ENCODE measurements at regions not wholly inside any gene's neighbourhood (a gene's known extent, or its start where the extent isn't known, plus 50 kb on each side); places are given as distances from the start of the nearest gene placed in this dataset.

DNA sequence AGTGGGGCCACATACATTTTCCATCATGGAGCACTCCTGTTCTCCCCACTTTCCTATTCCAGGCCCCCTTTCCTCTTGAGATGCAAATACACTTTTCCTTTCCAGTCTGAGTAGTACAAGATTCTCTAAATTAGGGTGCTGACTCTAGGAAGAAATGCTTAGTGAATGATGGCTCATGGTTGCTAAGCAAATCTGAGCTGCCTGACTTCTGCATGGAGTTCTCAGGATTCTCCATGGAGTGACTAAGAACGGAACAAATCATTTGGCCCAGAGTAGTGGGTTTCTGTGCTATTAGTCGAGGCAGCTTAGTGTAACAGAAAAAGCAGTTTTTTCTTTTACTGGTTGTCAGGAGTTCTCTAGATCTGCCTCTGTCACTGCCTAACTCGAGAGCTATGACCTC lies 65.4 kb upstream of the NTM start:
- Histone ChIP-seq H3K4me3 (no peak overlapping the region), H3K9me3 (no peaks in the 10 kb centered on the region), H3K36me3 (ENCODE audit: low read depth) (no peaks in the 10 kb centered on the region), H3K4me1 (ENCODE audit: low read depth) (no peaks in the 10 kb centered on the region)
- TF ChIP-seq, protein P1, sequence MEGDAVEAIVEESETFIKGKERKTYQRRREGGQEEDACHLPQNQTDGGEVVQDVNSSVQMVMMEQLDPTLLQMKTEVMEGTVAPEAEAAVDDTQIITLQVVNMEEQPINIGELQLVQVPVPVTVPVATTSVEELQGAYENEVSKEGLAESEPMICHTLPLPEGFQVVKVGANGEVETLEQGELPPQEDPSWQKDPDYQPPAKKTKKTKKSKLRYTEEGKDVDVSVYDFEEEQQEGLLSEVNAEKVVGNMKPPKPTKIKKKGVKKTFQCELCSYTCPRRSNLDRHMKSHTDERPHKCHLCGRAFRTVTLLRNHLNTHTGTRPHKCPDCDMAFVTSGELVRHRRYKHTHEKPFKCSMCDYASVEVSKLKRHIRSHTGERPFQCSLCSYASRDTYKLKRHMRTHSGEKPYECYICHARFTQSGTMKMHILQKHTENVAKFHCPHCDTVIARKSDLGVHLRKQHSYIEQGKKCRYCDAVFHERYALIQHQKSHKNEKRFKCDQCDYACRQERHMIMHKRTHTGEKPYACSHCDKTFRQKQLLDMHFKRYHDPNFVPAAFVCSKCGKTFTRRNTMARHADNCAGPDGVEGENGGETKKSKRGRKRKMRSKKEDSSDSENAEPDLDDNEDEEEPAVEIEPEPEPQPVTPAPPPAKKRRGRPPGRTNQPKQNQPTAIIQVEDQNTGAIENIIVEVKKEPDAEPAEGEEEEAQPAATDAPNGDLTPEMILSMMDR (IDR thresholded peaks at IDR 0.05): no peak
- ATAC-seq (no peak), DNase-seq (no peak)
- intact Hi-C loops (cut with DNase I, micrococcal nuclease): no loop called here

DNA sequence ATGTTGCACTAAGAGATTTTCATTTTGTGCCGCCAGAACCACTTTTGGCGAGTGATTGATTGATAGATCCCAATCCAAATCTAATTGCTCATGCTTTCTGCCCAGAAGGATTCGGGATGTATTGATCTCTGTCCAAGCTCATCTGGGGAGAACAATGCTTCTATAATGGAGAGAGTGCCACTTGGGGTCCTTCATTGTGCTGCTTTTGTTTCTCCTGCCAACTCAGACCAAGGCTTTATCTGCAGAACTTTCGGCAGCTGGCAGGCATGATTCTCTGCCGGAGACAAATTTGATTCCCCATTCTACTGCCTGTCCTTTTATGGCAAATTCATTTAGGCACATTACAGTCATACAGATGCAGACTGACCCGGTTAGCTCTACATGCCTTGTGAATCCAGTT lies 62.9 kb upstream of the NTM start:
- H3K4me3 ChIP-seq: no peak overlapping the region
- DNase-seq (no peak), ATAC-seq (no peak)
- intact Hi-C loops (cut with DNase I, micrococcal nuclease): no loop called here
- H3K9me3 ChIP-seq: no peaks in the 10 kb centered on the region
- H3K4me1 ChIP-seq (ENCODE audit: low read depth): no peaks in the 10 kb centered on the region
- no peaks in the 10 kb centered on the region for H3K36me3 ChIP-seq (ENCODE audit: low read depth)
- TF ChIP-seq, protein P1 (IDR thresholded peaks at IDR 0.05): no peak

DNA sequence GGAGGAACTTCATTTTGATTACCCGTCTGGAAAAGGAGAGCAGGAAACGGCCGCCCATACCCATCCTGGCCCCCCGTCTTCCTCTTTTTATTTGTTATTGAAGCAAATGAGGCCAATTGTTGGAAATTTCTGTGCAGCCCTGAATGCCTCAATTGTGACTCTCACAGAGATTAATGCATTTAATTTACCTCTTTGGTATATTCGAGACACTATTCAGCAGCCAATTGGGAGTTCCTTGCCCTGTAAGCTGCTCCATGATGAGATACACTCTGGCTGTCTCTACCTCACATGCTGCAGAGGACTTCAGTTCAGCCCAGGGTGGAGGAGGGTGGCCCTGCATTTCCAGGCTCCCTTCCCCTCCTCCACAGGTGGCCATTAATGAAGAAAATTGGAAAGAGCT lies 60.6 kb upstream of the NTM start:
- no peak for ATAC-seq
- H3K36me3 ChIP-seq (ENCODE audit: low read depth): no peaks in the 10 kb centered on the region
- H3K4me1 ChIP-seq (ENCODE audit: low read depth): no peaks in the 10 kb centered on the region
- H3K9me3 ChIP-seq: no peaks in the 10 kb centered on the region
- TF ChIP-seq, protein P1 (IDR thresholded peaks at IDR 0.05): no peak
- no peak for DNase-seq
- no peak overlapping the region for H3K4me3 ChIP-seq
- intact Hi-C loops (cut with DNase I, micrococcal nuclease): no loop called here

DNA sequence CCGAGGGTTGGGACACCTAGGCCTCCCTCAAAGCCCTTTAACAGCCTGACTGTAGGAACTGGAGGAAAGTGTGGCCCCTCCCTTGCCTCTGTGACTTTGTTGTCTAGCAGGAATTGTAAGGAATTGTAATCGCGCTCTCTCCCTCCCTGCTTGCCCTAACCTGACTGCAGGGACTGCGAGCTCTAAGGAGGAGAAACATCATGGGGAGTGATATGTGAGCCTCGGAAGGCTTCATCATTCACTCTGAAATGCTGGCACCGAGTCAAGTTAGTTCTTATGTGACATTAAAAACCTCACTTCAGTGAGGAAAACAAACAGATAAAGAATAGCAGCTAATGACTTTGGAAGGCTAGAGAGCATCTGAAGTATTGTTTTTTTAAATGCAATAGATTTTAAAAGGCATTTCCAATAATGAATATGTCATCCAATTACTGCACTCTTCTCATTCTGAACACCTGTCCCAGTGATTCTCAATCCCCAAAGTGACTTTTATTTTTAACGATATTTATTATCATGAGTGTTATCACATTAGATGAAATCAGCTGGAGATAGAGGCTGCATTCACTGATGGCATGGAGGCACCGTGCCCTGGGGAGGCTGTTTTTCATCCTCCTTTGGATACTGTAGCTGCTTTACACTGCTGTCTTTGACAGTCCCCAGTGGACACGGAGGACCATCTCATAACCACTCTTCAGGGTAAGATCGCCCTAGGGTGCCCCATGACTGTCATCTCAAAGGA lies 58.5 kb upstream of the NTM start:
- H3K36me3 ChIP-seq (ENCODE audit: low read depth): no peaks in the 10 kb centered on the region
- TF ChIP-seq, protein P1 (IDR thresholded peaks at IDR 0.05): no peak
- no peak for ATAC-seq
- no peaks in the 10 kb centered on the region for H3K4me1 ChIP-seq (ENCODE audit: low read depth)
- H3K4me3 ChIP-seq: no peak overlapping the region
- H3K9me3 ChIP-seq: no peaks in the 10 kb centered on the region
- no peak for DNase-seq
- intact Hi-C loops (cut with DNase I, micrococcal nuclease): no loop called here
